ENCODE measurements at regions not wholly inside any gene's neighbourhood (a gene's known extent, or its start where the extent isn't known, plus 50 kb on each side); places are given as distances from the start of the nearest gene placed in this dataset.

DNA sequence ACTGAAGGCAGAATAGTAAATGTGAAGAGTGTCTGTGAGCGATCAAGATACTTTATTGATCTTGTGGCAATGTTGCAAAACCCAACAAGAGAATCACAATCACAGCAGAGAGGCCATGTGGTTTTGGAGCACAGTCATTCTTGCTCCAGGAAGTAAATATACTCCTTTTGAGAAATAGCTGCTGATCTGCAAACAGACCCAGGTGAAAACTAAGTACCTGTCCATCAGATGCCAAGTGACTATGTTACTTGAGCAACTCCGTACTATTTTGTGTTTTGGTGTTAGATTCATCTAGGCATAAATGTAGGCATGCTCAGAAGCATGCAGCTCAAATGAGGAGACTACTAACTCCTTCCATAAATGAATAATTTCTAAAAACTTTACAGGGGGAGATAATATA lies 627.9 kb downstream of the ZBBX start:
- TF ChIP-seq, protein P1, sequence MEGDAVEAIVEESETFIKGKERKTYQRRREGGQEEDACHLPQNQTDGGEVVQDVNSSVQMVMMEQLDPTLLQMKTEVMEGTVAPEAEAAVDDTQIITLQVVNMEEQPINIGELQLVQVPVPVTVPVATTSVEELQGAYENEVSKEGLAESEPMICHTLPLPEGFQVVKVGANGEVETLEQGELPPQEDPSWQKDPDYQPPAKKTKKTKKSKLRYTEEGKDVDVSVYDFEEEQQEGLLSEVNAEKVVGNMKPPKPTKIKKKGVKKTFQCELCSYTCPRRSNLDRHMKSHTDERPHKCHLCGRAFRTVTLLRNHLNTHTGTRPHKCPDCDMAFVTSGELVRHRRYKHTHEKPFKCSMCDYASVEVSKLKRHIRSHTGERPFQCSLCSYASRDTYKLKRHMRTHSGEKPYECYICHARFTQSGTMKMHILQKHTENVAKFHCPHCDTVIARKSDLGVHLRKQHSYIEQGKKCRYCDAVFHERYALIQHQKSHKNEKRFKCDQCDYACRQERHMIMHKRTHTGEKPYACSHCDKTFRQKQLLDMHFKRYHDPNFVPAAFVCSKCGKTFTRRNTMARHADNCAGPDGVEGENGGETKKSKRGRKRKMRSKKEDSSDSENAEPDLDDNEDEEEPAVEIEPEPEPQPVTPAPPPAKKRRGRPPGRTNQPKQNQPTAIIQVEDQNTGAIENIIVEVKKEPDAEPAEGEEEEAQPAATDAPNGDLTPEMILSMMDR (IDR thresholded peaks at IDR 0.05): no peak
- TF ChIP-seq POLR2A (IDR thresholded peaks at IDR 0.05): no peak

All from body of pancreas (tissue), 4 donors.